ENCODE measurements at regions not wholly inside any gene's neighbourhood (a gene's known extent, or its start where the extent isn't known, plus 50 kb on each side); places are given as distances from the start of the nearest gene placed in this dataset.
A peak's percentile ranks its signal among the peaks of the same experiment; 100 is the strongest.

- DNase-seq, result no peak
These were observed 115.9 kb upstream of the NFE2L3 start for GRCh38 chr7:26036092-26036491.

GRCh38 chr7:26038201-26038990, 113.6 kb upstream of the NFE2L3 start:
- DNase-seq, result no peak

- no peak for DNase-seq
These were observed 111.9 kb upstream of the NFE2L3 start for GRCh38 chr7:26040085-26040484.

GRCh38 chr7:26042237-26042636, 109.8 kb upstream of the NFE2L3 start:
- no peak for DNase-seq

- no peak for DNase-seq
These were observed 108.2 kb upstream of the NFE2L3 start for GRCh38 chr7:26043801-26044200.

GRCh38 chr7:26044320-26044719, 107.7 kb upstream of the NFE2L3 start:
- DNase-seq, result no peak

- DNase-seq, result no peak
These were observed 105.8 kb upstream of the NFE2L3 start for GRCh38 chr7:26046150-26046549.

GRCh38 chr7:26046878-26047277, 105.1 kb upstream of the NFE2L3 start:
- no peak for DNase-seq

- no peak for DNase-seq
These were observed 103.3 kb upstream of the NFE2L3 start for GRCh38 chr7:26048663-26049062.

GRCh38 chr7:26049081-26049480, 102.9 kb upstream of the NFE2L3 start:
- no peak for DNase-seq

GRCh38 chr7:26051021-26051420, 101.0 kb upstream of the NFE2L3 start:
- DNase-seq, result no peak

- no peak for DNase-seq
These were observed 99.3 kb upstream of the NFE2L3 start for GRCh38 chr7:26052706-26053105.

- no peak for DNase-seq
These were observed 97.6 kb upstream of the NFE2L3 start for GRCh38 chr7:26054386-26054785.

GRCh38 chr7:26055241-26055640, 96.8 kb upstream of the NFE2L3 start:
- DNase-seq, result no peak

GRCh38 chr7:26060733-26061677, 91.0 kb upstream of the NFE2L3 start:
- DNase-seq, result no peak

- peak; percentile 63 for DNase-seq
These were observed 90.1 kb upstream of the NFE2L3 start for GRCh38 chr7:26061678-26062603.

- DNase-seq, result no peak
These were observed 86.3 kb upstream of the NFE2L3 start for GRCh38 chr7:26065652-26066051.

- DNase-seq, result no peak
These were observed 85.3 kb upstream of the NFE2L3 start for GRCh38 chr7:26066736-26067135.

GRCh38 chr7:26070290-26070689, 81.7 kb upstream of the NFE2L3 start:
- DNase-seq, result no peak

- DNase-seq, result no peak
These were observed 80.2 kb upstream of the NFE2L3 start for GRCh38 chr7:26071622-26072456.

GRCh38 chr7:26073041-26073440, 79.0 kb upstream of the NFE2L3 start:
- DNase-seq, result no peak

GRCh38 chr7:26074919-26075318, 77.1 kb upstream of the NFE2L3 start:
- no peak for DNase-seq

Data from NCI-H2171 treated with DMSO at 0.1 percent for 48 hours (cell line).